Neutrophil (primary cell): ENCODE measurements at regions not wholly inside any gene's neighbourhood (a gene's known extent, or its start where the extent isn't known, plus 50 kb on each side); places are given as distances from the start of the nearest gene placed in this dataset.
"Not testable (repeated sequence)": the region's sequence is repeated elsewhere in the genome, so short reads cannot be mapped to it uniquely, and the experiment has no call there.

Source experiments
- H3K27ac ChIP-seq: fragments of 200-600 bp; sonication (generic); 2 replicates; pipeline ENCODE4 v1.5.1; 2016; ENCODE audit warnings: mild to moderate bottlenecking, moderate library complexity
- H3K27me3 ChIP-seq: fragments of 200-600 bp; sonication (generic); 2 replicates; pipeline ENCODE4 v1.6.0; 2016; ENCODE audit warnings: mild to moderate bottlenecking
- H3K36me3 ChIP-seq: fragments of 200-600 bp; sonication (generic); 2 replicates; pipeline ENCODE4 v1.5.1; 2017
- H3K4me1 ChIP-seq, 2 experiments: fragments of 200-600 bp in 1 of 2; sonication (generic) in 1 of 2; 1 replicate in 1 of 2; 2 replicates in 1 of 2; pipeline versions ENCODE4 v1.5.1 to v1.6.1; 2013 to 2016; ENCODE audit warnings: low read depth in 1 of 2, low read length in 1 of 2, mild to moderate bottlenecking in 1 of 2, moderate library complexity in 1 of 2; ENCODE audit not compliant: control insufficient read depth in 1 of 2, insufficient read depth in 1 of 2
- H3K4me3 ChIP-seq, 2 experiments: fragments of 200-600 bp in 1 of 2; sonication (generic) in 1 of 2; 1 replicate in 1 of 2; 2 replicates in 1 of 2; pipeline ENCODE4 v1.5.1; 2013 to 2016; ENCODE audit warnings: low read depth in 1 of 2, low read length in 1 of 2, mild to moderate bottlenecking in 1 of 2, moderate library complexity in 1 of 2
- H3K9me3 ChIP-seq: fragments of 200-600 bp; sonication (generic); 2 replicates; pipeline ENCODE4 v1.5.1; 2016
- TF ChIP-seq, protein P1 (sequence below): fragments of 200-600 bp; sonication (generic); IDR thresholded peaks from 2 replicates; pipeline ENCODE4 v1.5.1; 2016; ENCODE audit warnings: antibody characterized with exemption

DNA sequence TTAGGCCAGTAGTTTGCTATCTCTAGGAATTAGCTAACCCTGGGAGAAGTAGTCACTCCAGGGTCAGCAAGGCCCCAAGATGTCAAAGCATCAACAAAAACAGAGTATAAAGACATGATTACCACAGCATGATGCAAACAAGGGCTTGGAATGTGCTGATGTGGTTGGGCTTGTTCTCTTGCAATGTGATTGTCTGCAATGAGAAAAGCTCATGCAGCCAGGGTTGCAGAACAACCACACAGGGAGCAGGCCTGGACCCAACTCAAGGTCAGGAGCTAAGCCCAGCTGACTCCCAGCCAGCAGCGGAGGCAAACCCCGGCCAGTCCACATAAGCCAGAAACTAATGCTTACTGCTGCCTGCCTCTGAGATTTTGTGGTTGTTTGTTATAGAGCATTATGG is 132.4 kb upstream of the ZC3H12C start:
- Histone ChIP-seq H3K9me3 (no peaks in the 10 kb centered on the region), H3K4me1 (peaks cover 4 to 11% of the 10 kb centered on the region in 2 experiments), H3K36me3 (no peaks in the 10 kb centered on the region), H3K4me3 (no peak overlapping the region), H3K27me3 (no peaks in the 10 kb centered on the region), H3K27ac (no peak overlapping the region)
- TF ChIP-seq, protein P1, sequence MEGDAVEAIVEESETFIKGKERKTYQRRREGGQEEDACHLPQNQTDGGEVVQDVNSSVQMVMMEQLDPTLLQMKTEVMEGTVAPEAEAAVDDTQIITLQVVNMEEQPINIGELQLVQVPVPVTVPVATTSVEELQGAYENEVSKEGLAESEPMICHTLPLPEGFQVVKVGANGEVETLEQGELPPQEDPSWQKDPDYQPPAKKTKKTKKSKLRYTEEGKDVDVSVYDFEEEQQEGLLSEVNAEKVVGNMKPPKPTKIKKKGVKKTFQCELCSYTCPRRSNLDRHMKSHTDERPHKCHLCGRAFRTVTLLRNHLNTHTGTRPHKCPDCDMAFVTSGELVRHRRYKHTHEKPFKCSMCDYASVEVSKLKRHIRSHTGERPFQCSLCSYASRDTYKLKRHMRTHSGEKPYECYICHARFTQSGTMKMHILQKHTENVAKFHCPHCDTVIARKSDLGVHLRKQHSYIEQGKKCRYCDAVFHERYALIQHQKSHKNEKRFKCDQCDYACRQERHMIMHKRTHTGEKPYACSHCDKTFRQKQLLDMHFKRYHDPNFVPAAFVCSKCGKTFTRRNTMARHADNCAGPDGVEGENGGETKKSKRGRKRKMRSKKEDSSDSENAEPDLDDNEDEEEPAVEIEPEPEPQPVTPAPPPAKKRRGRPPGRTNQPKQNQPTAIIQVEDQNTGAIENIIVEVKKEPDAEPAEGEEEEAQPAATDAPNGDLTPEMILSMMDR = no peak

DNA sequence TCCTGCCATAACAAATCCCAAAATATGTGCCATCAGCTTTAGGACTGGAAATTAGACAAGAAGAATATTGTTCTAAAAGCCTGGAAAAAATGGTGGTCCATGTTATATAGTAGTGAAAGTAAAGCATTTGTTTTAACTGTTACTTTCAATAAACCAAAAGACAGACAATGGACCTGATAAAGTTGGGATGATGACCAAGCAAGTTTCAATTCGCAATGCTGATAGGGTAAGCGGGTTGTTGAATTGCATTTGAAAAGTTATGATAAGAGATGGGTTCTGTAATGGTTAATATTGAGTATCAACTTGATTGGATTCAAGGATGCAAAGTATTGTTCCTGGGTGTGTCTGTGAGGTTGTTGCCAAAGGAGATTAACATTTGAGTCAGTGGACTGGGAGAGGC is 131.9 kb upstream of the ZC3H12C start:
- TF ChIP-seq, protein P1 = no peak
- no peak overlapping the region for H3K27ac ChIP-seq
- H3K4me1 ChIP-seq = peaks cover 4 to 11% of the 10 kb centered on the region in 2 experiments
- H3K36me3 ChIP-seq = no peaks in the 10 kb centered on the region
- H3K9me3 ChIP-seq = no peaks in the 10 kb centered on the region
- H3K27me3 ChIP-seq = no peaks in the 10 kb centered on the region
- no peak overlapping the region for H3K4me3 ChIP-seq

DNA sequence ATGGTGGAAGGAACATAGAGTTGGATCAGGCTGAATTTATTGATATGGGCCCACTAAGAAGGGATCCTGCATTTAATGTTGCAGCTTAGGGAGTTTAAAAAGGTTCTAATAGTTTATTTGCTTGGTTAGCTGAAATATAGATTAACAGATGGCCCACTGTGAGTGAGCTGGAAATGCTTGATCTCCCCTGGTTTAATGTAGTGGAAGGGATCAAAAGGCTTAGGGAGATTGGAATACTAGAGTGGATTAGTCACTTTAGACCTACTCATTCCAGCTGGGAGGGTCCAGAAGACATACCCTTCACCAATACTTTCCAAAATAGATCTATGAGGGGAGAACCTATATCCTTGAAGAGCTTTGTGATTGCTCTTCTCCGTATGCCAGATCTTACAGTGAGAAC is 130.1 kb upstream of the ZC3H12C start:
- TF ChIP-seq, protein P1 = no peak
- H3K36me3 ChIP-seq = no peaks in the 10 kb centered on the region

DNA sequence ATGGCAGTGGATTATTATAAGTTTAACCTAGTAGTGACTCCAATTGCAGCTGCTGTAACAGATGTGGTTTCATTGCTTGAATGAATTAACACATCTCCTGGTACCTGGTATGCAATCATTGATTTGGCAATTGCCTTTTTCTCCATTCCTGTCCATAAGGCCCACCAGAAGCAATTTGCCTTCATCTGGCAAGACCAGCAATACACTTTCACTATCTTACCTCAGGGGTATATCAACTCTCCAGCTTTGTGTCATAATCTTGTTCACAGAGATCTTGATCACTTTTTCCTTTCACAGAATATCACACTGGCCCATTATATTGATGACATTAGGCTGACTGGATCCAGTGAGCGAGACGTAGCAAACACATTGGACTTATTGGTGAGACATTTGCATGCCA is 128.7 kb upstream of the ZC3H12C start:
- Histone ChIP-seq H3K27me3 (no peaks in the 10 kb centered on the region), H3K4me1 (peaks cover 4 to 11% of the 10 kb centered on the region in 2 experiments), H3K4me3 (no peak overlapping the region), H3K36me3 (no peaks in the 10 kb centered on the region), H3K27ac (no peak overlapping the region), H3K9me3 (no peaks in the 10 kb centered on the region)
- TF ChIP-seq, protein P1 = no peak

More for the DNA sequence above, 130.1 kb upstream of the ZC3H12C start:
- H3K4me3 ChIP-seq = no peak overlapping the region
- H3K27ac ChIP-seq = no peak overlapping the region
- no peaks in the 10 kb centered on the region for H3K9me3 ChIP-seq
- peaks cover 4 to 11% of the 10 kb centered on the region in 2 experiments for H3K4me1 ChIP-seq
- no peaks in the 10 kb centered on the region for H3K27me3 ChIP-seq

DNA sequence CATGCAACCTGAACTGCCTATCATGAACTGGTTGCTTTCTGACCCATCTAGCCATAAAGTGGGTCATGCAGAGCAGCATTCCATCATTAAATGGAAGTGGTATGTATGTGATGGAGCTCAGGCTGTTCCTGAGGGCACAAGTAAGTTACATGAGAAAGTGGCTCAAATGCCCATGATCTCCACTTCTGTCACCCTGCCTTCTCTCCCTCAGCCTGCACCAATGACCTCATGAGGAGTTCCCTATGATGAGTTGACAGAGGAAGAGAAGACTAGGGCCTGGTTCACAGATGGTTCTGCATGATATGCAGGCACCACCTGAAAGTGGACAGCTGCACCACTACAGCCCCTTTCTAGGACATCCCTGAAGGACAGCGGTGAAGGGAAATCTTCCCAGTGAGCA is 127.7 kb upstream of the ZC3H12C start:
- peaks cover 4 to 13% of the 10 kb centered on the region in 2 experiments for H3K4me1 ChIP-seq
- H3K27me3 ChIP-seq, H3K9me3 ChIP-seq, H3K27ac ChIP-seq, H3K36me3 ChIP-seq, H3K4me3 ChIP-seq: not testable (repeated sequence)

DNA sequence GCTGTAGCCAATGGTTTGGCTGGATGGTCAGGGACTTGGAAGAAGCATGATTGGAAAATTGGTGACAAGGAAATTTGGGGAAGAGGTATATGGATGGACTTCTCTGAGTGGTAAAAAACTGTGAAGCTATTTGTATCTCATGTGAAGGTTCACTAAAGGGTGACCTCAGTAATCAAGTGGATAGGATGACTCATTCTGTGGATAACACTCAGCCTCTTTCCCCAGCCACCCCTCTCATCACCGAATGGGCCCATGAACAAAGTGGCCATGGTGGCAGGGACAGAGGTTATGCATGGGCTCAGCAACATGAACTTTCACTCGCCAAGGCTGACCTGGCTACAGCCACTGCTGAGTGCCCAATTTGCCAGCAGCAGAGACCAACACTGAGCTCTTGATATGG is 127.3 kb upstream of the ZC3H12C start:
- H3K9me3 ChIP-seq, H3K27ac ChIP-seq, H3K4me3 ChIP-seq, H3K36me3 ChIP-seq, H3K27me3 ChIP-seq: not testable (repeated sequence)
- H3K4me1 ChIP-seq = peaks cover 5 to 18% of the 10 kb centered on the region in 2 experiments

DNA sequence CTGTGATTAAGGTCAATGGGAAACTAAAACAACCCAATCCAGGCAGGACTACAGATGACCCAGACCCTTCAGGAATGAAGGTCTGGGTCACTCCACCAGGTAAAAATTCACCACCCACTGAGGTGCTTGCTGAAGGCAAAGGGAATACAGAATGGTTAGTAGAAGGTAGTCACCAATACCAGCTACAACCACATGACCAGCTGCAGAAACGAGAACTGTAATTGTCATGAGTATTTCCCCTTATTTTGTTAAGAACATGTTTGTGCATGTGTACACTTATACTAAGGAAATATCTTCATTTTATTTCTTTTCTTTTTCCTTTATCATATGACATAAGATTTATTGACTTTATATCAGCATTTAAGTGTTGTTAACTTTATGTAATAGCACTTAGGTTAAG is 126.1 kb upstream of the ZC3H12C start:
- H3K4me3 ChIP-seq = not testable (repeated sequence)

More for the DNA sequence above, 126.1 kb upstream of the ZC3H12C start:
- peaks cover 12 to 29% of the 10 kb centered on the region in 2 experiments for H3K4me1 ChIP-seq
- H3K36me3 ChIP-seq, H3K27ac ChIP-seq, H3K9me3 ChIP-seq, H3K27me3 ChIP-seq: not testable (repeated sequence)
